Gastrocnemius medialis (tissue), 4 donors: ENCODE measurements at regions not wholly inside any gene's neighbourhood (a gene's known extent, or its start where the extent isn't known, plus 50 kb on each side); places are given as distances from the start of the nearest gene placed in this dataset.

ENCODE experiments used
- ATAC-seq, 2 donors: fragments of 150-250 bp; one replicate each; pipeline ENCODE4 v1.9.1; 2016
- DNase-seq, 2 donors: peaks; one replicate each; pipeline ENCODE4 v3.0.0-alpha.2; 2019
- H3K27ac ChIP-seq, 4 donors: fragments of 200-600 bp; sonication (generic); 1 replicate in 1 of 4; 2 replicates in 3 of 4; pipeline ENCODE4 v1.5.1; 2016 to 2018; ENCODE audit warnings: mild to moderate bottlenecking in 2 of 4, moderate library complexity in 1 of 4
- H3K27me3 ChIP-seq, 3 donors: fragments of 200-600 bp; sonication (generic) in 2 of 3; 1 replicate in 1 of 3; 2 replicates in 2 of 3; pipeline versions ENCODE4 v1.5.1 to v1.6.0; 2016 to 2019; ENCODE audit warnings: mild to moderate bottlenecking in 1 of 3, moderate library complexity in 1 of 3
- H3K36me3 ChIP-seq, 2 donors: fragments of 200-600 bp; sonication (generic) in 1 of 2; one replicate each; pipeline ENCODE4 v1.5.1; 2017 to 2018
- H3K4me1 ChIP-seq, 2 donors: fragments of 200-600 bp; sonication (generic) in 1 of 2; one replicate each; pipeline ENCODE4 v1.5.1; 2016 to 2017; ENCODE audit warnings: mild to moderate bottlenecking in 2 of 2
- H3K4me3 ChIP-seq, 4 donors: fragments of 200-600 bp; sonication (generic) in 3 of 4; 1 replicate in 1 of 4; 2 replicates in 3 of 4; pipeline ENCODE4 v1.5.1; 2016 to 2019; ENCODE audit warnings: mild to moderate bottlenecking in 2 of 4
- H3K9me3 ChIP-seq, 3 donors: fragments of 200-600 bp; sonication (generic) in 2 of 3; 1 replicate in 1 of 3; 2 replicates in 2 of 3; pipeline ENCODE4 v1.5.1; 2016 to 2019
- POLR2A ChIP-seq, 2 donors: fragments of 450-650 bp; IDR thresholded peaks; one replicate each; pipeline ENCODE4 v1.6.1; 2017; ENCODE audit warnings: antibody characterized with exemption in 2 of 2, mild to moderate bottlenecking in 2 of 2, moderate library complexity in 2 of 2
- in situ Hi-C, 4 donors: fragments of 200-750 bp; cut with MboI; loops; one replicate each; pipeline versions ENCODE4 v1.15.0 to v1.8.0; 2017; ENCODE audit warnings: low sequenced_read_pairs in 4 of 4
- intact Hi-C: fragments of 100-400 bp; cut with DNase I; formaldehyde crosslinking; loops from one replicate; pipeline ENCODE4 v1.15.1; 2023; ENCODE audit warnings: low total_unique reads
- TF ChIP-seq, protein P1 (sequence below), 5 experiments: fragments of 450-650 bp in 3 of 5; fragments of 200-600 bp in 2 of 5; sonication (generic) in 2 of 5; IDR thresholded peaks in 4 of 5; conservative IDR thresholded peaks in 1 of 5; 1 replicate in 4 of 5; 2 replicates in 1 of 5; pipeline ENCODE4 v1.5.1; 2016 to 2019; ENCODE audit warnings: antibody characterized with exemption in 5 of 5, mild to moderate bottlenecking in 3 of 5, moderate library complexity in 3 of 5

DNA sequence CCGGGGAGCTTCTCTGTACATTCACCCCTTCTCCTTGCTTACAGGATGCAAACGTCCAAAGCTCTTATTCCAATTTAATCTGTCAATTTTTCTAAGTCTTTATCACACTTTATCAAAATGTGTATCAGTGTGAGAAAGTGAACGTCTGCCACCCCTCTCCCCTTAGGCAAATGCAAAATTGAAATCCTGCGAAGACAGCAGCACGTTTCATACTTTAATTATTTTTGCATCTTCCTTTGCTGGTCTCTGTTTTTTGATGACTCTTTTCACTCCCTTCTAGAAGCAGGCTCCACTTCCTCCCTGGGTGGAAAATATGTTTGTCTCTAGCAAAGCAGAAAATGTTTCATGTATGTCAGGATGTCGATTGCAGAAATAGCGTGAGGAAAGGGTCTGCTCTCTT lies 576.5 kb upstream of the BRINP1 start:
- no peaks in the 10 kb centered on the region for H3K36me3 ChIP-seq
- intact Hi-C loops (no loop called here), in situ Hi-C loops (no loop called here)
- H3K4me3 ChIP-seq = no peak overlapping the region
- DNase-seq (no peak), ATAC-seq (no peak)
- H3K27ac ChIP-seq = no peak overlapping the region
- TF ChIP-seq POLR2A (IDR thresholded peaks at IDR 0.05) = no peak
- TF ChIP-seq, protein P1, sequence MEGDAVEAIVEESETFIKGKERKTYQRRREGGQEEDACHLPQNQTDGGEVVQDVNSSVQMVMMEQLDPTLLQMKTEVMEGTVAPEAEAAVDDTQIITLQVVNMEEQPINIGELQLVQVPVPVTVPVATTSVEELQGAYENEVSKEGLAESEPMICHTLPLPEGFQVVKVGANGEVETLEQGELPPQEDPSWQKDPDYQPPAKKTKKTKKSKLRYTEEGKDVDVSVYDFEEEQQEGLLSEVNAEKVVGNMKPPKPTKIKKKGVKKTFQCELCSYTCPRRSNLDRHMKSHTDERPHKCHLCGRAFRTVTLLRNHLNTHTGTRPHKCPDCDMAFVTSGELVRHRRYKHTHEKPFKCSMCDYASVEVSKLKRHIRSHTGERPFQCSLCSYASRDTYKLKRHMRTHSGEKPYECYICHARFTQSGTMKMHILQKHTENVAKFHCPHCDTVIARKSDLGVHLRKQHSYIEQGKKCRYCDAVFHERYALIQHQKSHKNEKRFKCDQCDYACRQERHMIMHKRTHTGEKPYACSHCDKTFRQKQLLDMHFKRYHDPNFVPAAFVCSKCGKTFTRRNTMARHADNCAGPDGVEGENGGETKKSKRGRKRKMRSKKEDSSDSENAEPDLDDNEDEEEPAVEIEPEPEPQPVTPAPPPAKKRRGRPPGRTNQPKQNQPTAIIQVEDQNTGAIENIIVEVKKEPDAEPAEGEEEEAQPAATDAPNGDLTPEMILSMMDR (IDR thresholded peaks at IDR 0.05 in 4 of 5, conservative IDR thresholded peaks at IDR 0.05 in 1 of 5) = no peak
- H3K9me3 ChIP-seq = no peaks in the 10 kb centered on the region
- H3K27me3 ChIP-seq = no peaks in the 10 kb centered on the region
- H3K4me1 ChIP-seq = no peaks in the 10 kb centered on the region

DNA sequence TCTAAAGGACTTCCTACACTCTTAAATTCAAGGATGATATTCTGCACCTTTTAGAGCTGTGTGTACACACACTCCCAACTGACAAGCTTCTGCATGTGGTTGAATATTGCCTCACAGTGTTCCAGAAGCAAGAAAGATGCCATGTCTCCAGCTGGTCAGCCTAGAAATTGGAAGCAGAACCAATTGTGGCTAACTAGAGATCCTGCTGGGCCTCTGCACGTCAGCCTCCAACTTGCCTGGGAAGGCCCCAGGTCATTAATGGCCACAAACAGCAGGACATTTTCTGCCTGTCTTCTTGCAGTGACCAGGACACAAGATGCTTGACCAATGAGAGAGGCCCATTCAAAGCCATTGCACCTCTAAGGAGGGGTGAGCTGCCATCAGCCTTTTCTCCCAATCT lies 571.9 kb upstream of the BRINP1 start:
- H3K4me1 ChIP-seq = no peaks in the 10 kb centered on the region
- intact Hi-C loops = no loop called here
- H3K9me3 ChIP-seq = no peaks in the 10 kb centered on the region
- no peak overlapping the region for H3K27ac ChIP-seq
- H3K36me3 ChIP-seq = no peaks in the 10 kb centered on the region
- H3K4me3 ChIP-seq = no peak overlapping the region
- in situ Hi-C loops = no loop called here
- no peak for ATAC-seq
- no peak for TF ChIP-seq POLR2A (IDR thresholded peaks at IDR 0.05)
- TF ChIP-seq, protein P1 (IDR thresholded peaks at IDR 0.05 in 4 of 5, conservative IDR thresholded peaks at IDR 0.05 in 1 of 5) = no peak
- DNase-seq = no peak
- no peaks in the 10 kb centered on the region for H3K27me3 ChIP-seq

DNA sequence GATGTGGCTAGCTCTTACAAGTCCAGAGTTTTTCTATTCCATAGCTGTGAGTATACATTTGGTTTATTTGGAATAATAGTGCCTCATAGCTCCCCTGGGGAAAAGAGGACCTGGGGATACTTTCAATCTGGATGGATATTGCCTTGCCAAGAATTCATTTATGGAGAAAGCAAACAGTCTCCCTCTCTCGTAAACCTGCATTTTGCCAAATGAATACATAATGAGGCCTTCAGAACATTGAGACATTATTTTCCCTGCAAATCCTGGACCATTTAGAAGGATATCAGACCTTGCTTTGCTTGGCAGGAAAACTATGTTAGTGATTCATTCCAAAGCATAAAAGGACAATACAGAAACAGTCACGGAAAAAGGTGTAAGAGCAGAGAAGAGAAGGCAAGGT lies 569.6 kb upstream of the BRINP1 start:
- in situ Hi-C loops = no loop called here
- DNase-seq (no peak), ATAC-seq (no peak)
- no peaks in the 10 kb centered on the region for H3K36me3 ChIP-seq
- H3K4me1 ChIP-seq = no peaks in the 10 kb centered on the region
- TF ChIP-seq, protein P1 (IDR thresholded peaks at IDR 0.05 in 4 of 5, conservative IDR thresholded peaks at IDR 0.05 in 1 of 5) = no peak
- TF ChIP-seq POLR2A (IDR thresholded peaks at IDR 0.05) = no peak
- intact Hi-C loops = no loop called here
- H3K4me3 ChIP-seq = no peak overlapping the region
- H3K27ac ChIP-seq = no peak overlapping the region
- H3K27me3 ChIP-seq = no peaks in the 10 kb centered on the region
- no peaks in the 10 kb centered on the region for H3K9me3 ChIP-seq

DNA sequence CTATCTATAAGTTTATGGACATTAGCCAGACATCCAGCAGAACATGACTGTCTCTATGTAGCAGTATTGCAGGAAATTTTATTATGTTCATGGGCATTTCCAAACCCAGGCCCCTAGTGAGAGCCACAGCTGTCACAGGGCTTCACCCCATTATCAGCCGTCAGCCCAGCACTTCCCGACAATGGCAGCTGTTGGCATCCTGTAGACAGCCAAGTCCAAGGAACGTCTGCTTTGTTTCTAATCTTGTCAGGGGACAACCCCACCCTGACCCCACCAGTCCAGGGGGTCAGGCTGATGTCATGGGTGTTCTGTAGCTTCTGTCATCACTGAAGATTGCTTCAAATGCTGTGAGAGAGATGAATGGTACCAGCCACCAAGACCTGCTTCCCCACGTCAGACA lies 565.3 kb upstream of the BRINP1 start:
- Histone ChIP-seq H3K4me3 (no peak overlapping the region), H3K27ac (no peak overlapping the region), H3K4me1 (no peaks in the 10 kb centered on the region), H3K36me3 (no peaks in the 10 kb centered on the region), H3K27me3 (no peaks in the 10 kb centered on the region), H3K9me3 (no peaks in the 10 kb centered on the region)
- intact Hi-C loops = no loop called here
- DNase-seq = no peak
- TF ChIP-seq, protein P1 (IDR thresholded peaks at IDR 0.05 in 4 of 5, conservative IDR thresholded peaks at IDR 0.05 in 1 of 5) = no peak
- TF ChIP-seq POLR2A (IDR thresholded peaks at IDR 0.05) = no peak
- no peak for ATAC-seq
- in situ Hi-C loops = no loop called here

DNA sequence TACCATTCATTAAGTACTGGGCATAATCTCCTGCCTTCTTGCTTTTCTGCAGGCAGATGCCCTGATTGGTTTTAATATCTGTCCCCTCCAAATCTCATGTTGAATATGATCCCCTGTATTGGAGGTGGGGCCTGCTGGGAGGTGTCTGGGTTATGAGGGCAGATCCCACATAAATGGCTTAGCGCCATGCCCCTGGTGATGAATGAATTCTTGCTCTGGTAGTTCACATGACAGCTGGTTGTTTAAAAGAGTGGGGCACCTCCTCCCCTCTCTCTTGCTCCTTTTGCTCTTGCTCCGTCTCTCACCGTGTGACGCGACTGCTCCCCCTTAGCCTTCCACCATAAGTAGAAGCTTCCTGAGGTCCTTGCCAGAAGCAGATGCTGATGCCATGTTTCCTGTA lies 564.0 kb upstream of the BRINP1 start:
- intact Hi-C loops (no loop called here), in situ Hi-C loops (no loop called here)
- no peak for DNase-seq
- no peaks in the 10 kb centered on the region for H3K36me3 ChIP-seq
- H3K27ac ChIP-seq = no peak overlapping the region
- H3K4me3 ChIP-seq = no peak overlapping the region
- no peaks in the 10 kb centered on the region for H3K9me3 ChIP-seq
- ATAC-seq = no peak
- TF ChIP-seq, protein P1 (IDR thresholded peaks at IDR 0.05 in 4 of 5, conservative IDR thresholded peaks at IDR 0.05 in 1 of 5) = no peak
- no peak for TF ChIP-seq POLR2A (IDR thresholded peaks at IDR 0.05)
- H3K4me1 ChIP-seq = no peaks in the 10 kb centered on the region
- no peaks in the 10 kb centered on the region for H3K27me3 ChIP-seq
